GM13976 (cell line): ENCODE measurements at regions not wholly inside any gene's neighbourhood (a gene's known extent, or its start where the extent isn't known, plus 50 kb on each side); places are given as distances from the start of the nearest gene placed in this dataset.

ENCODE experiments used
- DNase-seq: peaks from one replicate; pipeline ENCODE4 v3.0.0; 2012; ENCODE audit warnings: low spot score
- CTCF ChIP-seq: IDR thresholded peaks from 2 replicates; pipeline ENCODE4 v1.5.1; 2012; ENCODE audit warnings: borderline replicate concordance, mild to moderate bottlenecking; ENCODE audit not compliant: insufficient read depth; ENCODE audit errors: extremely low read depth, missing control alignments, control extremely low read depth
- in situ Hi-C: fragments of 300-500 bp; cut with MboI; formaldehyde crosslinking; loops from one replicate; pipeline ENCODE4 v1.12.0; 2022; ENCODE audit warnings: low sequenced_read_pairs, mixed read lengths, inconsistent platforms; ENCODE audit not compliant: unreplicated experiment

GRCh38 chr2:89841476-89841840 lies 1150.0 kb downstream of the RPIA start:
- TF ChIP-seq CTCF, result no peak
- DNase-seq, result peak; percentile 2
- in situ Hi-C loops, result loop anchor here (10.0 kb wide), 1 partner anchor 937 kb away; no protein-coding TSS in a partner anchor

GRCh38 chr2:89842180-89842908 lies 1150.9 kb downstream of the RPIA start:
- in situ Hi-C loops, result loop anchor here (10.0 kb wide), 1 partner anchor 938 kb away; no protein-coding TSS in a partner anchor
- no peak for TF ChIP-seq CTCF
- peak; percentile 0 for DNase-seq

GRCh38 chr2:89844221-89844943 lies 1152.9 kb downstream of the RPIA start:
- in situ Hi-C loops, result loop anchor here (10.0 kb wide), 1 partner anchor 940 kb away; no protein-coding TSS in a partner anchor
- peak; percentile 2 for DNase-seq

GRCh38 chr2:89845532-89845931 lies 1154.1 kb downstream of the RPIA start:
- TF ChIP-seq CTCF, result no peak
- in situ Hi-C loops, result loop anchor here (10.0 kb wide), 1 partner anchor 941 kb away; no protein-coding TSS in a partner anchor
- no peak for DNase-seq

More at GRCh38 chr2:89844221-89844943, 1152.9 kb downstream of the RPIA start:
- no peak for TF ChIP-seq CTCF

GRCh38 chr2:89848114-89848513 lies 1156.6 kb downstream of the RPIA start:
- in situ Hi-C loops, result loop anchor here (10.0 kb wide), 1 partner anchor 943 kb away; no protein-coding TSS in a partner anchor
- peak; percentile 0 for DNase-seq
- TF ChIP-seq CTCF, result no peak

- TF ChIP-seq CTCF, result no peak
- DNase-seq, result peak; percentile 0
- in situ Hi-C loops, result loop anchor here (10.0 kb wide), 1 partner anchor 944 kb away; no protein-coding TSS in a partner anchor
These were observed 1157.4 kb downstream of the RPIA start for GRCh38 chr2:89848763-89849368.
